HG02840 (cell line): ENCODE measurements at regions not wholly inside any gene's neighbourhood (a gene's known extent, or its start where the extent isn't known, plus 50 kb on each side); places are given as distances from the start of the nearest gene placed in this dataset.

Experiments used
- ATAC-seq: cut with Tn5 transposase; IDR thresholded peaks from one replicate; pipeline ENCODE4 v1.9.1; 2021; ENCODE audit warnings: mild to moderate bottlenecking, moderate library complexity, moderate number of reproducible peaks; ENCODE audit not compliant: unreplicated experiment, low FRiP score

DNA sequence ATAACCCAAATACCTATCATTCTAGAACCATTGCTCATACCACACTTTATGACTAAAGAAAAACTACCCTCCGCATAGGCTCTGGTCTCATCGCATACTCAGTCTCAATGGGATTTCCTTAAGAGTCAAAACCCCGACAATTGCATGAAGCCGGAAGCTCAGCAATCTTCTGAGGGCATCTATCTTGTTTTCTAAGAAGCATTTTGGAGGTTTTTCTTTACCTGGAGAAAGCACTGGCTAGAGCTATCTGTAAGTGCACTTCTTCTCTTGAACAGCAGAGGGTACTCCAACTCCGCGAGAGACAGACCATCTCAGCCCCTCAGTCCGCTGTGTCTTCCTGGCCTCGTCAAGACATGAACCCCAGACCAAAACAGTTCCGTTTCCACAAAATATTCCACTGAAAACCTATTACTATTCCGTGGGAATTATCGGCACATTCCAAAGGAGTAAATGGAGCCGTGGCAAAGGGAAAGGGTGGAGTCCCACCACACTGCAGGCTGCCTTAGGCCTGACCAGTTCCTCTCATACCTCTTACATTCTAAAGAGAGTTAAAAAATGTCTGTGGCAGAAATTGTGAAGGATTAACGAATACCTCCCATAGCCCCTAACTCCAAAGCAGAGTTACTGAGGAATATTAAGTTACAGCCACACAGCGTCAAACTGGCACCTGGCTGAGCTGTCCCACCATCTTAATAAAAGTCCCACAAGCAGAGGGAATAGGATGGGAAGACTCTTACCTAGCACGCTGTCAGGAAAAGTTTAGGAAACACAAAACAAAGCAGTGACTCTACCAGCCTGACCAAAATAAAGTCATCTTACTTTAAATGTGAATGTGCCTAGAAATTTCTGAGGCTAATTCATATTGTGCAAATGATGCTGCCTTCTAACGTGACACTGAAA is 325.6 kb upstream of the VRK2 start:
- ATAC-seq: peak; percentile 96

- ATAC-seq: no peak
These were observed 321.2 kb upstream of the VRK2 start for GRCh38 chr2:57725337-57725947.

- ATAC-seq: no peak
These were observed 320.3 kb upstream of the VRK2 start for GRCh38 chr2:57726294-57726693.

GRCh38 chr2:57728691-57729090 is 317.9 kb upstream of the VRK2 start:
- no peak for ATAC-seq

DNA sequence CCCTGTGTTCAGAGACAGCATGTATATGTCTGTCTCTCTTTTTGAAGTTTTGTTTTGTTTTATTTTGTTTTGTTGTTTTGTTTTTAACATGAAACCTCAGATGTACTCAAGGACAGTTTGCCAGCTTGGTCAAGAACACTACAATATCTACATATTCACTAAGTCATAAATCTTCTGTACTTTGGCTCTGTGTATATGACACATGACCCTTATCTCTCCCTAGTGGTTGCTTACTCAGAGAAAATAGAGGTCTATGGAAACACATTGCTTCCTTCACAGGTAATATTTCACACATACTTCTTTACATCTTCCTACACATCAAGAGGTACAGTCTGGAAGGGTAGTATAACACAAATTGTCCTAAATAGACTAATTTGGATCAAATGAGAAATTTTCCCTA is 312.6 kb upstream of the VRK2 start:
- no peak for ATAC-seq

- ATAC-seq: no peak
These were observed 305.7 kb upstream of the VRK2 start for GRCh38 chr2:57740891-57741290.

GRCh38 chr2:57753636-57754035 is 293.0 kb upstream of the VRK2 start:
- ATAC-seq: no peak

GRCh38 chr2:57758686-57759085 is 287.9 kb upstream of the VRK2 start:
- no peak for ATAC-seq

DNA sequence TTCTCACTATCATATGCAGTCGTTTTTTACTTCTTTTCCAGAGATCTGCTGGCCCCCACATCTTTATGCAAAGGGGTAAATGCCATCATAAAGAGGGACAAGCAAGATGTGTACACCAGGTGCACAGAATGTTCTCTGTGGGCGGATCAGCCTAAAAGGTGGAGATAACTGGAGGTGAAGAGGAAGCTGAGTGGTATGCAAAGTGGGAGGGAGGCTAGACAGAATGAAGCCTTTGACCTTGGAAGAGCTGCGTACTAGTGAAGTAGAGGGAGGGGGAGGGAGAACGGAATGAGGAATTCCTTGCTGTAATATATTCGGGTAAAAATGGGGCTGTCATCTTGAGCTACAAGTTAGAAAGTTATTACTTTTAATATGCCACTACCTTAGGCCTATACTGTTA is 287.5 kb upstream of the VRK2 start:
- no peak for ATAC-seq

- peak; percentile 83 for ATAC-seq
These were observed 286.7 kb upstream of the VRK2 start for GRCh38 chr2:57759822-57760300.

DNA sequence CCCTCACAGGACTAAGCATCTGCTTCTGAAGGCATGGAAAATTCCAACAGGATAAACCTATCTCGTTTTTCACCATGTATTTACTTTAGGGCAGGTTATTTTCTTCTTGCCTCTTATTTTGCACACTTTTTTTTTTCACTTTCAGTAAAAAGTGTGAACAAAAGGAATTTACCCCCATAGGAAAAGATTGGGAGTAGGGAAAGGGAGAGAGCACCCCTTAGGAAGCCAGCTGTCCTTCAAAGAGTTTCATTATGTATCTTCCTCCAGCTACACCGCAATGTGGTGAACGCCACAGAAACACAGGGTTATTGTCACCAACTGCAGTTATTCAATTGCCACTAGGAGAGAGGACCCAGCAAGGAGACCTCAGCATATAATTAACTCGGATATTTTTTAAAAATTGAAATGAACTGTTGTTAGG is 286.2 kb upstream of the VRK2 start:
- no peak for ATAC-seq

- ATAC-seq: no peak
These were observed 269.7 kb upstream of the VRK2 start for GRCh38 chr2:57776916-57777315.

DNA sequence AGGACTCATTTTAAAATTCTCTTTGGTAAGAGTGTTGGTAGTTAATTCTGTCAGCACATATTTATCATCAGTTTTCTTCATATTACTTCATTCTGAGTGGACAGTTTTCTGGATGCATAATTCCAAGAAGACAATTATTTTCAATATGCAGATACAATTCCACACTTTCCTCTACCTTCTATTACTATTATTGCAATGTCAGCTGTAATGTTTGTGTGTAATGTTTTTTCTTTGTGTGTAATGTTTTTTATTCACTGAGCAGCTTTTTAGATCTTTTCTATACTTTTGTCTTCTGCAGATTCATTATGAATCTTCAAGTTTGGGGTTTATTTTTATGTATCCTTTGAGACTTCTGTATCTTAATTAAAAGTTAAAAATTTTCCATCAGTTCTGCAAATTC is 264.0 kb upstream of the VRK2 start:
- no peak for ATAC-seq

DNA sequence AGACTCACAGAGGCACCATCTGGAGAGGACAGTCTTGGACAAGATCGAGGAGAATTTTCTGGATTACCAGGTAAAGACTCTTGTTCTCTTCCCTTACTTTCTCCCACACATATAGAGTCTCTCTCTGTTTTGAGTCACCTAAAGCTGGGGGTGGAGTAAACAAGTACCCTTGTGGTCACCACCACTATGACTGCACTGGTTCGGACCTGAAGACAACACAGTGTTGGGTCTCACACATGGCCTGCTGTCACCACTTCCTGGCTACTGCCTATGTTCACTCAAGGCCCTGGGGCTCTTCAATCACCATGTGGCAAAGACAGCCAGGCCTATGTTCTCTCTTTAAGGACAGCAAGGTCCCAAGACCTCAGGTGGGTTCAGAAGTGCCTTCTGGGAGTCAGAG is 253.3 kb upstream of the VRK2 start:
- ATAC-seq: no peak

DNA sequence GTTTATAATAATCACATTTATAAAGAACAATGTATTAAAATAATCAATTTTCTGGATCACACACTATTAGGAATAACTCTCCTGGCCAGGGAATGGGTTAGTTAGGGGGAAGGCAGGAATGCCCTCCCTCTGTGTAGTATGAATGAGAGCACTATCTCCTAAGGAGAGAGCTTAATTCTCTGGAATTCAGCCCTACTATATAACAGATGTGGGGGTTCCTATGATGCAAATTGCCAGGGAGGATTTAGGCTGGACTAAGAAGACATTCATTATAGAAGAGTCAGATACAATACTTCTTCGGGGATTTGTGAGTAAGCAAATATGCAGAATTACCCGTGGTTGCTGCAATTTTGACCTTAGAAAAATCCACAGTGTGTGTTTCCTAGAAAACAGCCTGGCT is 250.1 kb upstream of the VRK2 start:
- no peak for ATAC-seq

DNA sequence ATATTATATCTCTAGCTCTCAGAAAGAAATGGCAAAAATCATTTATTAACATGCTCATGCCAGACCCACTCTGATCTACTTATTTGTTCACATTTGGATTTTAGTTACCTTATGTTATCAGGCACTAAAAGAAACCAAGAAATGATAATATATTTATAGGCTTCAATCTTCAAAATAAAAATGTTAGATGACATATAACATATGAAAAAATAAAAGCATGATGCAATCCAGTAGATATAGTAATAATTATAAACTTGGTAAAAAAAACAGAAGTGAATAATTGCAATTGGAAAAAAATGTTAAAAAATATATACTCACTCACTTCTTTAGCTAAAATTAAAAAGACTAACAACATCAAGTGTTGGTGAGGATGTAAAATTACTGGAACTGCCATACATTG is 248.3 kb upstream of the VRK2 start:
- ATAC-seq: no peak

- ATAC-seq: no peak
These were observed 244.4 kb upstream of the VRK2 start for GRCh38 chr2:57802243-57802642.

DNA sequence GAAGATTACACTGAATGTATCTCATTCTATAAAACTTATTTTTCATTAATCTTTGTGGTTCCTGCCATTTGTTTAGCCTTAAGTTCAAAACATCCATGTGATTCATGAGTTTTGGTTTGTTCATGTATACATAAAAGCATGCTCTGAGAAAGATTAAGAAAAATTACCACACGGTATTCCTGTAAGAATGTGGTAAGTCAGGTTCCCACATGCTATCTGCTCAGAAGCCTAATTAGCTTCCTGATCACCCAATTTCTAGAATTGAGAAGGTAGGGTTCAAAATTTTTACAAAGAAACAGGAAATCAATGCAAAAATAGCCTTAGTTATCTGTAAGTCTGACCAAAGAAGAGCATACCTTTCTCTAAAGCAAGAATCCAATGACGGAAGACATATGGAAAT is 241.6 kb upstream of the VRK2 start:
- no peak for ATAC-seq

- no peak for ATAC-seq
These were observed 240.1 kb upstream of the VRK2 start for GRCh38 chr2:57806449-57806968.

DNA sequence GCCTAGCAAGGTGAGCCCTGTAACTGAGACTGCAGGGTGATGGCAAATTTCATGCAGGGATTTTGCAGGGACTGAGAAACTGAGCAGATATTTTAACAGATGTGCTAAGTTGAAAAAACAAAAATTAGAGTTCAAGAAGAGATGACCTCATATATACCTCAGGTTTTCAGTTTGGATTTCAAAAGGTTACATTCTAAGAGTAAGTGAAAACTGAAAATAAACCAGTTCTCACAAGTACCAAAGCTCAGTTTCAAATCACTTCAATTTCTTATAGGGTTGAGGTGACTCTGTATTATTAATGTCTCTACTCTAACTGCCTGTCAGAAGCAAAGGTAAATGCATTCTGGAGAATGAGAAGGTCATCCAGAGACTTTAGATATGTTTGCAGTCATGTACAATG is 237.4 kb upstream of the VRK2 start:
- peak; percentile 92 for ATAC-seq

DNA sequence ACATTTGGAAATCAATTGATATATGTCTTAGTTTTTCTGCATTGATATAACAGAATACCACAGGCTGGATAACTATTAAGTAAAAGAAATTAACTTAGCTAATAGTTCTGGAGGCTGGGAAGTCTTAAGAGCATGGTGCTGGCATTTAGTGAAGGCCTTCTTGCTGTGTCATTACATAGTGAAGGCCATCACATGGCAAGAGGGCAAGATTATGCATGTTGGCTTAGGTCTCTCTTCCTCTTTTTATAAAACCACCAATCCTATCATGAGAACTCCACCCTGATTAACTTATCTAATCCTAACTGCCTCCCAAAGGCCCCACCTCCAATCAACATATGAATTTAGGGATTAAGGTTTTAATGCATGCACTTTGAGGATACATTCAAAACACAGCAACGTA is 225.5 kb upstream of the VRK2 start:
- ATAC-seq: no peak

DNA sequence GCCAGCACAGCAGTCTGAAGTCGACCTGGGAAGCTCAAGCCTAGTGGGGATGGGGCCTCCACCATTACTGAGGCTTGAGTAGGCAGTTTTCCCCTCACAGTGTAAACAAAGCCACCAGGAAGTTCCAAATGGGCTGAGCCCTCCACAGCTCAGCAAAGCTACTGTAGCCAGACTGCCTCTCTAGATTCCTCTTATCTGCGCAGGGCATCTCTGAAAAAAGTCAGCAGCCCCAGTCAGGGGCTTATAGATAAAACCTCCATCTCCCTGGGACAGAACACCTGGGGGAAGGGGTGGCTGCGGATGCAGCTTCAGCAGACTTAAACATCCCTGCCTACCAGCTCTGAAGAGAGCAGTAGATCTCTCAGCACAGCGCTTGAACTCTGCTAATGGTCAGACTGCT is 218.4 kb upstream of the VRK2 start:
- no peak for ATAC-seq
